Esophagus muscularis mucosa (tissue), 4 donors: ENCODE measurements at regions not wholly inside any gene's neighbourhood (a gene's known extent, or its start where the extent isn't known, plus 50 kb on each side); places are given as distances from the start of the nearest gene placed in this dataset.

Experiments used
- DNase-seq: peaks from one replicate; pipeline ENCODE4 v3.0.0-alpha.2; 2017; ENCODE audit errors: extremely low spot score
- H3K27ac ChIP-seq, 4 donors: fragments of 200-600 bp; sonication (generic); replicated peaks in 1 of 4; 1 replicate in 3 of 4; 2 replicates in 1 of 4; pipeline ENCODE4 v1.5.1; 2016 to 2019; ENCODE audit warnings: mild to moderate bottlenecking in 1 of 4
- H3K27me3 ChIP-seq, 4 donors: fragments of 200-600 bp; sonication (generic); one replicate each; pipeline versions ENCODE4 v1.5.1 to v1.6.0; 2016 to 2019
- H3K36me3 ChIP-seq, 4 donors: fragments of 200-600 bp; sonication (generic); one replicate each; pipeline ENCODE4 v1.5.1; 2016 to 2019
- H3K4me1 ChIP-seq, 4 donors: fragments of 200-600 bp; sonication (generic); one replicate each; pipeline ENCODE4 v1.5.1; 2016 to 2019
- H3K4me3 ChIP-seq, 4 donors: fragments of 200-600 bp; sonication (generic); 1 replicate in 2 of 4; 2 replicates in 2 of 4; pipeline ENCODE4 v1.5.1; 2016 to 2019; ENCODE audit warnings: mild to moderate bottlenecking in 4 of 4, moderate library complexity in 1 of 4
- H3K9me3 ChIP-seq, 4 donors: fragments of 200-600 bp; sonication (generic); 1 replicate in 3 of 4; 2 replicates in 1 of 4; pipeline ENCODE4 v1.5.1; 2016 to 2019
- EP300 ChIP-seq: sonication (generic); formaldehyde crosslinking; IDR thresholded peaks from one replicate; pipeline ENCODE4 v1.6.1; 2017; ENCODE audit warnings: antibody characterized with exemption
- POLR2A ChIP-seq: fragments of 450-650 bp; IDR thresholded peaks from one replicate; pipeline ENCODE4 v1.6.1; 2017; ENCODE audit warnings: antibody characterized with exemption, moderate library complexity, mild to moderate bottlenecking, low read depth
- POLR2AphosphoS5 ChIP-seq, 2 donors: sonication (generic); formaldehyde crosslinking; IDR thresholded peaks; one replicate each; pipeline ENCODE4 v1.6.1; 2017; ENCODE audit warnings: antibody characterized with exemption in 2 of 2
- WGBS: methylation state at CpG from one replicate; pipeline ENCODE4 v1.1.5; 2018; 5-methylcytosine and 5-hydroxymethylcytosine counted together
- intact Hi-C: fragments of 100-400 bp; cut with DNase I; formaldehyde crosslinking; loops from one replicate; pipeline ENCODE4 v1.15.1; 2023
- TF ChIP-seq, protein P1 (sequence below), 3 experiments: fragments of 200-600 bp in 2 of 3; fragments of 450-650 bp in 1 of 3; sonication (generic) in 2 of 3; IDR thresholded peaks; one replicate each; pipeline ENCODE4 v1.5.1; 2017 to 2019; ENCODE audit warnings: antibody characterized with exemption in 3 of 3, mild to moderate bottlenecking in 2 of 3, moderate library complexity in 1 of 3

DNA sequence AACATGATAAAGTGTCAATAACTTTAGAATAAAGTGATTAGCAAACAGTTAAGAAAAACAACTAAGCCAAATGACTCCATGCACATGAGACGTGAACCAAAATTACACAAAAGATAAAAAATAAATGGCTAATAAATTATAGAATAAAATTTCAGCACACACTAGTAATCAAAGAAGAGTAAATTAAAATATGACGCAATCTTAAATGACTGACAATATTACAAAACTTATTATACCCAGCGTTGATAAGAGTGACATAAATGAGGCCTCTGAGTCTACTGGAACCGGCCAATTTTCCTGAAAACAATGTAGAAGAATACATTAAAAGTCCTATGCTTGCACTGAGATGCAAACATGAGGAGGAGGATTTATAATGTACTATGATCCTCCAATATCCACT is 187.4 kb downstream of the DHX15 start:
- Histone ChIP-seq H3K4me1 (no peaks in the 10 kb centered on the region), H3K4me3 (no peak overlapping the region), H3K27me3 (no peaks in the 10 kb centered on the region), H3K27ac (no peak overlapping the region), H3K9me3 (no peaks in the 10 kb centered on the region), H3K36me3 (no peaks in the 10 kb centered on the region)
- DNase-seq, result no peak
- WGBS, result 92% methylated on average over 4 of the region's 4 CpGs
- intact Hi-C loops, result no loop called here
- TF ChIP-seq, protein P1, sequence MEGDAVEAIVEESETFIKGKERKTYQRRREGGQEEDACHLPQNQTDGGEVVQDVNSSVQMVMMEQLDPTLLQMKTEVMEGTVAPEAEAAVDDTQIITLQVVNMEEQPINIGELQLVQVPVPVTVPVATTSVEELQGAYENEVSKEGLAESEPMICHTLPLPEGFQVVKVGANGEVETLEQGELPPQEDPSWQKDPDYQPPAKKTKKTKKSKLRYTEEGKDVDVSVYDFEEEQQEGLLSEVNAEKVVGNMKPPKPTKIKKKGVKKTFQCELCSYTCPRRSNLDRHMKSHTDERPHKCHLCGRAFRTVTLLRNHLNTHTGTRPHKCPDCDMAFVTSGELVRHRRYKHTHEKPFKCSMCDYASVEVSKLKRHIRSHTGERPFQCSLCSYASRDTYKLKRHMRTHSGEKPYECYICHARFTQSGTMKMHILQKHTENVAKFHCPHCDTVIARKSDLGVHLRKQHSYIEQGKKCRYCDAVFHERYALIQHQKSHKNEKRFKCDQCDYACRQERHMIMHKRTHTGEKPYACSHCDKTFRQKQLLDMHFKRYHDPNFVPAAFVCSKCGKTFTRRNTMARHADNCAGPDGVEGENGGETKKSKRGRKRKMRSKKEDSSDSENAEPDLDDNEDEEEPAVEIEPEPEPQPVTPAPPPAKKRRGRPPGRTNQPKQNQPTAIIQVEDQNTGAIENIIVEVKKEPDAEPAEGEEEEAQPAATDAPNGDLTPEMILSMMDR (IDR thresholded peaks at IDR 0.05), result no peak
- TF ChIP-seq POLR2AphosphoS5 (IDR thresholded peaks at IDR 0.05) (no peak), EP300 (no peak), POLR2A (no peak)

DNA sequence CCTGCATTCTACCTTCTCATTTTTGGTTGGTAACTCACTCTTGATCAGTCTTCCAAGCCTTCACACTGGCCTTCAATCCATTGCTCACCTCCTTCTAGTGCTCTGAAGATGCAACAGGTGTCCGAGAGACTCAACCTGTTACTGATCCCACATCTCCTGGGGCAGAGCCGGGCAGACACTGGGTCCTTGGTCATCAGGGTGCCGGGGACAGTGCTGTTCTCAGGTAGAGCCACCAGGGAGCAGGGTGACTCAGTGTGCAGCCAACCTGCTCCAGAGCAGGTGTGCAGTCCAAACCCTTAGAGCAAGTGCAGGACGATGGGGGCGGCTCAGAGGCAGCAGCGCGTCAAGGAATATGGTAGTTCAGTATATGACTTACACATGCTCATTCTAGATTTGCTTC is 188.4 kb downstream of the DHX15 start:
- peak; percentile 57 for DNase-seq
- Histone ChIP-seq H3K27me3 (no peaks in the 10 kb centered on the region), H3K36me3 (no peaks in the 10 kb centered on the region), H3K4me3 (no peak overlapping the region), H3K27ac (no peak overlapping the region), H3K4me1 (no peaks in the 10 kb centered on the region), H3K9me3 (no peaks in the 10 kb centered on the region)
- intact Hi-C loops, result no loop called here
- WGBS, result 92% methylated on average over 5 of the region's 7 CpGs
- TF ChIP-seq POLR2A, result no peak

DNA sequence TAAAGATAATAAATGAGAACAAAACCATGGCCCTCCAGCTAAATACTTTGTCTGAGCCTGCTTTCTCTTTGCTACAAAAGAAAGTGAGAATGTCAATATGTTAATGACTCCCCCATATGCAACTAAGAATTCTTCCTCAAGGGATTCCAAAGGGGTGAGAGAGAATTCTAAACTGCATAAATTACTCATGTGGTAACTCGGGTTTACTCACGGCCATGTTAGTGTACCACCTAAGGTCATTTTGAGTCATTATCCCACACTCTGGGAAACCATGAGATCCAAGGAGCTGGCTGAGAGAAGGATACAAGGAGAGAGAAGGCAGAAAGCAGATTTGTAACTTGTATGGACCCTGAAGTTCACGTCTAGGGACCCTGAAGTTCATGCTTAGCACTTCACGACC is 190.3 kb downstream of the DHX15 start:
- Histone ChIP-seq H3K27ac (no peak overlapping the region), H3K4me1 (no peaks in the 10 kb centered on the region), H3K36me3 (no peaks in the 10 kb centered on the region), H3K4me3 (no peak overlapping the region), H3K27me3 (no peaks in the 10 kb centered on the region), H3K9me3 (no peaks in the 10 kb centered on the region)
- no peak for DNase-seq
- 73% methylated on average over 4 of the region's 4 CpGs for WGBS
- no peak for TF ChIP-seq EP300
- no peak for TF ChIP-seq POLR2AphosphoS5 (IDR thresholded peaks at IDR 0.05)
- no peak for TF ChIP-seq POLR2A
- TF ChIP-seq, protein P1 (IDR thresholded peaks at IDR 0.05), result no peak
- intact Hi-C loops, result no loop called here

DNA sequence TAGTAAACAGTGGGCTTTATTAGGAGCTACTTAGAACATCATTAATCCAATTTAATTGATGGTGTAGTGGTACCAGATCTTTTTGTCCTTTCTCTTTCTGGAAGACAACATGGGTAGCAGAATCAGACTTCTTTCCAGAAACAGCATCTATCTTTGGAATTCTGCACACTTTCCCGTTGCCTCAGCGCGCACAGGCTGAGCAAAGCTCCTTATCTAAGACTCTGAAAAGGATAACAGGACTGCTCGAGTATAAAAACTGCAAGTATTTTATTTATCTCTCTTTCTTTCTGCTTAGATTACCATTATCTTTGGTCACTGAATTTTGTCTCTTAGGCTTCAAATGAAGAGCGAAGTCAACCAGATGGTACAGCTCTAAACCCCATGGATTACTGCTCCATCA is 191.7 kb downstream of the DHX15 start:
- intact Hi-C loops, result no loop called here
- no peak for TF ChIP-seq POLR2AphosphoS5 (IDR thresholded peaks at IDR 0.05)
- no peak for TF ChIP-seq POLR2A
- TF ChIP-seq, protein P1 (IDR thresholded peaks at IDR 0.05), result no peak
- TF ChIP-seq EP300, result no peak
- DNase-seq, result peak; percentile 53
- no peaks in the 10 kb centered on the region for H3K36me3 ChIP-seq
- no peak overlapping the region for H3K4me3 ChIP-seq
- no peaks in the 10 kb centered on the region for H3K27me3 ChIP-seq
- no peak overlapping the region for H3K27ac ChIP-seq
- no peaks in the 10 kb centered on the region for H3K9me3 ChIP-seq
- 84% methylated on average over 5 of the region's 5 CpGs for WGBS
- no peaks in the 10 kb centered on the region for H3K4me1 ChIP-seq

DNA sequence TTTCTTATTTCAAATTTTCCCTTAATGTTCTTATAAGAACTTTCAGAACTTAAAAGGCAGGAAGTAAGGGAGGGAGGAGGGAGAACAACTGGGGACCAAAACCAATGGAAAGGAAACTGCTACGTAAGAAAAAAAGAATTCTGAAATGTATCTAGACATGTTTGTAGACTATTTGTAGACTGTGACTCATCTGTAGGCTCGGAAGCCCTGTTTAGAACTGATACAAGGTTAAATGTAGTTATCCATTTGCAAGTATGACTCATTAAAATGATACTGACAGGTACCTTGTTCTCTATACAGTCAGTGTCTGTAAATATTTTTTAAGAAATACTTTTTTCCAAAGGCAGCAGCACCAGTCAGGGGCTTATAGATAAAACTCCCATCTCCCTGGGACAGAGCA is 202.0 kb downstream of the DHX15 start:
- TF ChIP-seq POLR2A (no peak), POLR2AphosphoS5 (IDR thresholded peaks at IDR 0.05) (no peak), EP300 (no peak)
- TF ChIP-seq, protein P1 (IDR thresholded peaks at IDR 0.05), result no peak
- intact Hi-C loops, result no loop called here
- Histone ChIP-seq H3K27me3 (no peaks in the 10 kb centered on the region), H3K9me3 (peaks cover 0 to 3% (median 0%) of the 10 kb centered on the region in 4 donors), H3K27ac (no peak overlapping the region), H3K36me3 (no peaks in the 10 kb centered on the region), H3K4me1 (no peaks in the 10 kb centered on the region), H3K4me3 (no peak overlapping the region)
- 33% methylated on average over 2 of the region's 2 CpGs for whole genome bisulfite sequencing
- DNase-seq, result no peak
